ENCODE measurements at regions not wholly inside any gene's neighbourhood (a gene's known extent, or its start where the extent isn't known, plus 50 kb on each side); places are given as distances from the start of the nearest gene placed in this dataset.

- Histone ChIP-seq H3K4me3 (ENCODE audit: low read depth in 1 of 5, low read length in 5 of 5) (no peak overlapping the region), H3K9me3 (ENCODE audit: control insufficient read depth in 5 of 5, low read length in 5 of 5) (peaks cover 0 to 4% (median 0%) of the 10 kb centered on the region in 5 donors), H3K27ac (ENCODE audit: low read depth, low read length) (no peak overlapping the region), H3K36me3 (ENCODE audit: control insufficient read depth in 5 of 5, insufficient read depth in 5 of 5, low read length in 5 of 5) (no peaks in the 10 kb centered on the region), H3K27me3 (ENCODE audit: control insufficient read depth in 5 of 5, insufficient read depth in 4 of 5, low read length in 5 of 5) (no peaks in the 10 kb centered on the region), H3K4me1 (ENCODE audit: control insufficient read depth in 5 of 5, insufficient read depth in 5 of 5, low read length in 5 of 5) (no peaks in the 10 kb centered on the region), H3K9ac (ENCODE audit: low read length in 5 of 5) (no peak overlapping the region)
Measured at GRCh38 chr13:62043600-62043999, 628.0 kb upstream of the PCDH20 start.

DNA sequence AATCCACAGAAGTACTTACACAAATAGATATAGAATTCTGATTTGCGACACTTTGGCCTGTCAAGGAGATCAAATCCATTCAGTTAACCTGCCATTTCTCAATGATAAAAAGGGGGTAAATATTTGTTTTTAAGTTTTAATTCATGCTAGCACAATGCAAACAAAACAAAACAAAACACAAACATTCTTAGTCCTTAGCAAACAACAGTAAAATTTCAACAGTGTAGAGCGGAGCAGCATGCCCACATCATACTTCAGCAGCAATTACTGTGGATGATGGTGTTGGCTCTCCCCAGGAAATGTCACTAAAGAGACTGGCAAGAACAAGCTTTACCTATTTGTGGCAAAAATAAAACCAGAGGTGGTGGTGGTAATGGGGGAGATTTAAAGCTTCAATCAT, 625.2 kb upstream of the PCDH20 start:
- Histone ChIP-seq H3K27me3 (ENCODE audit: control insufficient read depth in 5 of 5, insufficient read depth in 4 of 5, low read length in 5 of 5) (no peaks in the 10 kb centered on the region), H3K27ac (ENCODE audit: low read depth, low read length) (no peak overlapping the region), H3K4me1 (ENCODE audit: control insufficient read depth in 5 of 5, insufficient read depth in 5 of 5, low read length in 5 of 5) (no peaks in the 10 kb centered on the region), H3K4me3 (ENCODE audit: low read depth in 1 of 5, low read length in 5 of 5) (no peak overlapping the region), H3K9me3 (ENCODE audit: control insufficient read depth in 5 of 5, low read length in 5 of 5) (no peaks in the 10 kb centered on the region), H3K9ac (ENCODE audit: low read length in 5 of 5) (no peak overlapping the region), H3K36me3 (ENCODE audit: control insufficient read depth in 5 of 5, insufficient read depth in 5 of 5, low read length in 5 of 5) (no peaks in the 10 kb centered on the region)

- Histone ChIP-seq H3K9ac (ENCODE audit: low read length in 5 of 5) (no peak overlapping the region), H3K4me1 (ENCODE audit: control insufficient read depth in 5 of 5, insufficient read depth in 5 of 5, low read length in 5 of 5) (no peaks in the 10 kb centered on the region), H3K27me3 (ENCODE audit: control insufficient read depth in 5 of 5, insufficient read depth in 4 of 5, low read length in 5 of 5) (no peaks in the 10 kb centered on the region), H3K36me3 (ENCODE audit: control insufficient read depth in 5 of 5, insufficient read depth in 5 of 5, low read length in 5 of 5) (no peaks in the 10 kb centered on the region), H3K4me3 (ENCODE audit: low read depth in 1 of 5, low read length in 5 of 5) (no peak overlapping the region), H3K27ac (ENCODE audit: low read depth, low read length) (no peak overlapping the region), H3K9me3 (ENCODE audit: control insufficient read depth in 5 of 5, low read length in 5 of 5) (no peaks in the 10 kb centered on the region)
Measured at GRCh38 chr13:62040078-62040477, 624.4 kb upstream of the PCDH20 start.

DNA sequence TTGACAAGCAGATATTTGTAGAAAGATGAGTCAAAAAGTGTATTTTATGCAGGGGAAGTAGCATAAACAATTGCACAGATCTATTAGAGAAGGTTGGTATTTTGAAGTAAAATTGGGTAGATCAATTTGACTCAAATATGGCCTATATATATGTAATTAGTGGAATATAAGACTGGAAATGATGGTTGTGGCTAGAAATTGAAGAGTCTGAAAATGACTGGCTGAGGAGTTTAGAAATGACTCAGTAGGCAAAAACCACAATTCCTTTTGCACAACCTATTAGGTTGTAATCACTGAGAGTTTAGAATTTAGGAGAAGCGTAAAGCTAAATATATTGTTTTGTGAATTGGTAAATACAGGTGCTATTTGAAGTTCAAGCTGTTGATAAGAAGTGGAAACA, 622.6 kb upstream of the PCDH20 start:
- no peaks in the 10 kb centered on the region for H3K9me3 ChIP-seq (ENCODE audit: control insufficient read depth in 5 of 5, low read length in 5 of 5)
- no peak overlapping the region for H3K27ac ChIP-seq (ENCODE audit: low read depth, low read length)
- no peaks in the 10 kb centered on the region for H3K4me1 ChIP-seq (ENCODE audit: control insufficient read depth in 5 of 5, insufficient read depth in 5 of 5, low read length in 5 of 5)
- no peak overlapping the region for H3K4me3 ChIP-seq (ENCODE audit: low read depth in 1 of 5, low read length in 5 of 5)
- H3K27me3 ChIP-seq (ENCODE audit: control insufficient read depth in 5 of 5, insufficient read depth in 4 of 5, low read length in 5 of 5): no peaks in the 10 kb centered on the region
- no peak overlapping the region for H3K9ac ChIP-seq (ENCODE audit: low read length in 5 of 5)
- H3K36me3 ChIP-seq (ENCODE audit: control insufficient read depth in 5 of 5, insufficient read depth in 5 of 5, low read length in 5 of 5): no peaks in the 10 kb centered on the region

- Histone ChIP-seq H3K9ac (ENCODE audit: low read length in 5 of 5) (no peak overlapping the region), H3K4me1 (ENCODE audit: control insufficient read depth in 5 of 5, insufficient read depth in 5 of 5, low read length in 5 of 5) (no peaks in the 10 kb centered on the region), H3K27ac (ENCODE audit: low read depth, low read length) (no peak overlapping the region), H3K9me3 (ENCODE audit: control insufficient read depth in 5 of 5, low read length in 5 of 5) (no peaks in the 10 kb centered on the region), H3K4me3 (ENCODE audit: low read depth in 1 of 5, low read length in 5 of 5) (no peak overlapping the region), H3K36me3 (ENCODE audit: control insufficient read depth in 5 of 5, insufficient read depth in 5 of 5, low read length in 5 of 5) (no peaks in the 10 kb centered on the region), H3K27me3 (ENCODE audit: control insufficient read depth in 5 of 5, insufficient read depth in 4 of 5, low read length in 5 of 5) (no peaks in the 10 kb centered on the region)
Measured at GRCh38 chr13:62035981-62036380, 620.3 kb upstream of the PCDH20 start.

- Histone ChIP-seq H3K27ac (ENCODE audit: low read depth, low read length) (no peak overlapping the region), H3K36me3 (ENCODE audit: control insufficient read depth in 5 of 5, insufficient read depth in 5 of 5, low read length in 5 of 5) (no peaks in the 10 kb centered on the region), H3K4me3 (ENCODE audit: low read depth in 1 of 5, low read length in 5 of 5) (no peak overlapping the region), H3K9ac (ENCODE audit: low read length in 5 of 5) (no peak overlapping the region), H3K9me3 (ENCODE audit: control insufficient read depth in 5 of 5, low read length in 5 of 5) (no peaks in the 10 kb centered on the region), H3K4me1 (ENCODE audit: control insufficient read depth in 5 of 5, insufficient read depth in 5 of 5, low read length in 5 of 5) (no peaks in the 10 kb centered on the region), H3K27me3 (ENCODE audit: control insufficient read depth in 5 of 5, insufficient read depth in 4 of 5, low read length in 5 of 5) (no peaks in the 10 kb centered on the region)
Measured at GRCh38 chr13:62033934-62034333, 618.3 kb upstream of the PCDH20 start.

GRCh38 chr13:62022369-62022768, 606.7 kb upstream of the PCDH20 start:
- Histone ChIP-seq H3K4me3 (ENCODE audit: low read depth in 1 of 5, low read length in 5 of 5) (no peak overlapping the region), H3K27me3 (ENCODE audit: control insufficient read depth in 5 of 5, insufficient read depth in 4 of 5, low read length in 5 of 5) (no peaks in the 10 kb centered on the region), H3K36me3 (ENCODE audit: control insufficient read depth in 5 of 5, insufficient read depth in 5 of 5, low read length in 5 of 5) (no peaks in the 10 kb centered on the region)

GRCh38 chr13:62019858-62020257, 604.2 kb upstream of the PCDH20 start:
- H3K4me1 ChIP-seq (ENCODE audit: control insufficient read depth in 5 of 5, insufficient read depth in 5 of 5, low read length in 5 of 5): no peaks in the 10 kb centered on the region
- no peaks in the 10 kb centered on the region for H3K9me3 ChIP-seq (ENCODE audit: control insufficient read depth in 5 of 5, low read length in 5 of 5)
- H3K4me3 ChIP-seq (ENCODE audit: low read depth in 1 of 5, low read length in 5 of 5): no peak overlapping the region
- no peaks in the 10 kb centered on the region for H3K36me3 ChIP-seq (ENCODE audit: control insufficient read depth in 5 of 5, insufficient read depth in 5 of 5, low read length in 5 of 5)
- no peak overlapping the region for H3K9ac ChIP-seq (ENCODE audit: low read length in 5 of 5)
- no peaks in the 10 kb centered on the region for H3K27me3 ChIP-seq (ENCODE audit: control insufficient read depth in 5 of 5, insufficient read depth in 4 of 5, low read length in 5 of 5)
- H3K27ac ChIP-seq (ENCODE audit: low read depth, low read length): no peak overlapping the region

More at GRCh38 chr13:62022369-62022768, 606.7 kb upstream of the PCDH20 start:
- Histone ChIP-seq H3K9me3 (ENCODE audit: control insufficient read depth in 5 of 5, low read length in 5 of 5) (no peaks in the 10 kb centered on the region), H3K9ac (ENCODE audit: low read length in 5 of 5) (no peak overlapping the region), H3K4me1 (ENCODE audit: control insufficient read depth in 5 of 5, insufficient read depth in 5 of 5, low read length in 5 of 5) (no peaks in the 10 kb centered on the region), H3K27ac (ENCODE audit: low read depth, low read length) (no peak overlapping the region)

GRCh38 chr13:62014299-62014698, 598.6 kb upstream of the PCDH20 start:
- Histone ChIP-seq H3K27ac (ENCODE audit: low read depth, low read length) (no peak overlapping the region), H3K27me3 (ENCODE audit: control insufficient read depth in 5 of 5, insufficient read depth in 4 of 5, low read length in 5 of 5) (no peaks in the 10 kb centered on the region), H3K36me3 (ENCODE audit: control insufficient read depth in 5 of 5, insufficient read depth in 5 of 5, low read length in 5 of 5) (no peaks in the 10 kb centered on the region), H3K9ac (ENCODE audit: low read length in 5 of 5) (peak overlapping the region in 2 of 5 donors; percentile 45 to 59), H3K9me3 (ENCODE audit: control insufficient read depth in 5 of 5, low read length in 5 of 5) (no peaks in the 10 kb centered on the region), H3K4me3 (ENCODE audit: low read depth in 1 of 5, low read length in 5 of 5) (peak overlapping the region; percentile 29 to 58 (median 37)), H3K4me1 (ENCODE audit: control insufficient read depth in 5 of 5, insufficient read depth in 5 of 5, low read length in 5 of 5) (peaks cover 0 to 3% (median 0%) of the 10 kb centered on the region in 5 donors)

DNA sequence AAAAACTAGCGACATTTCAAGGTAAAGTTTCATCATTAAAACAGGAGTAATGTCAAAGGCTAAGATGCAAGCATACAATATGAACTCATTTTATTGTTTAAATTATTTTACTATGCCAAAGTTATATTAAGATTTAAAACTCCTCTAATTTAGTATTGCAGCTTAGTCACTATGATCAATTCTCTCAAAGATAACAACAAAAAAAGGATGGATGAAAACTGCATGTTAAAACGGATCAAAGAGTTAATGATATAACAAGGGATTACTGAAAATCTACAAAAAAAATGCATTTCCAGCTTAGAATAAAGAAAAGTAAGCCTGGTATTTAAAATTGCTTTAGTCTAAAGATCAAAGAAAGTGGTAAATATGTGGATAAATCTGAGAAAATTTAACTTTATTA, 587.8 kb upstream of the PCDH20 start:
- no peak overlapping the region for H3K9ac ChIP-seq (ENCODE audit: low read length in 5 of 5)
- H3K27me3 ChIP-seq (ENCODE audit: control insufficient read depth in 5 of 5, insufficient read depth in 4 of 5, low read length in 5 of 5): no peaks in the 10 kb centered on the region
- no peak overlapping the region for H3K27ac ChIP-seq (ENCODE audit: low read depth, low read length)
- H3K36me3 ChIP-seq (ENCODE audit: control insufficient read depth in 5 of 5, insufficient read depth in 5 of 5, low read length in 5 of 5): no peaks in the 10 kb centered on the region
- H3K9me3 ChIP-seq (ENCODE audit: control insufficient read depth in 5 of 5, low read length in 5 of 5): no peaks in the 10 kb centered on the region
- H3K4me3 ChIP-seq (ENCODE audit: low read depth in 1 of 5, low read length in 5 of 5): no peak overlapping the region
- H3K4me1 ChIP-seq (ENCODE audit: control insufficient read depth in 5 of 5, insufficient read depth in 5 of 5, low read length in 5 of 5): no peaks in the 10 kb centered on the region

GRCh38 chr13:61994174-61994573, 578.5 kb upstream of the PCDH20 start:
- Histone ChIP-seq H3K36me3 (ENCODE audit: control insufficient read depth in 5 of 5, insufficient read depth in 5 of 5, low read length in 5 of 5) (no peaks in the 10 kb centered on the region), H3K4me1 (ENCODE audit: control insufficient read depth in 5 of 5, insufficient read depth in 5 of 5, low read length in 5 of 5) (no peaks in the 10 kb centered on the region), H3K27me3 (ENCODE audit: control insufficient read depth in 5 of 5, insufficient read depth in 4 of 5, low read length in 5 of 5) (no peaks in the 10 kb centered on the region), H3K9ac (ENCODE audit: low read length in 5 of 5) (no peak overlapping the region), H3K27ac (ENCODE audit: low read depth, low read length) (no peak overlapping the region), H3K4me3 (ENCODE audit: low read depth in 1 of 5, low read length in 5 of 5) (no peak overlapping the region), H3K9me3 (ENCODE audit: control insufficient read depth in 5 of 5, low read length in 5 of 5) (no peaks in the 10 kb centered on the region)
